C4-2B (cell line): ENCODE measurements at regions not wholly inside any gene's neighbourhood (a gene's known extent, or its start where the extent isn't known, plus 50 kb on each side); places are given as distances from the start of the nearest gene placed in this dataset.
"Not testable (repeated sequence)": the region's sequence is repeated elsewhere in the genome, so short reads cannot be mapped to it uniquely, and the experiment has no call there.

Experiments
- H3K27ac ChIP-seq: fragments of 450-650 bp; 2 replicates; pipeline ENCODE4 v1.5.1; 2017
- CTCF ChIP-seq: fragments of 450-650 bp; conservative IDR thresholded peaks from 2 replicates; pipeline ENCODE4 v1.5.1; 2017; ENCODE audit warnings: mild to moderate bottlenecking
- ZFX ChIP-seq: fragments of 450-650 bp; IDR thresholded peaks from 2 replicates; pipeline ENCODE4 v1.6.1; 2017

GRCh38 chr22:49402169-49402568 is 425.5 kb downstream of the BRD1 start:
- no peak overlapping the region for H3K27ac ChIP-seq
- no peak for TF ChIP-seq CTCF
- no peak for TF ChIP-seq ZFX

- H3K27ac ChIP-seq: no peak overlapping the region
- TF ChIP-seq ZFX (no peak), CTCF (no peak)
These were observed 426.6 kb downstream of the BRD1 start for GRCh38 chr22:49400941-49401598.

- H3K27ac ChIP-seq: no peak overlapping the region
- TF ChIP-seq ZFX (no peak), CTCF (no peak)
These were observed 427.3 kb downstream of the BRD1 start for GRCh38 chr22:49400136-49400940.

- H3K27ac ChIP-seq: no peak overlapping the region
- TF ChIP-seq CTCF: no peak
- no peak for TF ChIP-seq ZFX
These were observed 429.0 kb downstream of the BRD1 start for GRCh38 chr22:49398646-49399045.

- no peak overlapping the region for H3K27ac ChIP-seq
- TF ChIP-seq ZFX (no peak), CTCF (no peak)
These were observed 429.6 kb downstream of the BRD1 start for GRCh38 chr22:49398115-49398514.

GRCh38 chr22:49396817-49397216 is 430.9 kb downstream of the BRD1 start:
- no peak for TF ChIP-seq ZFX
- no peak overlapping the region for H3K27ac ChIP-seq

- no peak for TF ChIP-seq CTCF
- TF ChIP-seq ZFX: no peak
These were observed 432.1 kb downstream of the BRD1 start for GRCh38 chr22:49395617-49396016.

GRCh38 chr22:49395062-49395461 is 432.6 kb downstream of the BRD1 start:
- H3K27ac ChIP-seq: not testable (repeated sequence)

More at GRCh38 chr22:49395617-49396016, 432.1 kb downstream of the BRD1 start:
- no peak overlapping the region for H3K27ac ChIP-seq
